PC-9 (cell line): ENCODE measurements at regions not wholly inside any gene's neighbourhood (a gene's known extent, or its start where the extent isn't known, plus 50 kb on each side); places are given as distances from the start of the nearest gene placed in this dataset.

Experiments used
- BruUV-seq: library from RNA; stranded (reverse); fragments of 400-500 nt; replicated peaks from 2 replicates; lab custom pipeline; 2021; lab: Mats Ljungman, UMichigan
- CTCF ChIA-PET: fragments of 300-600 bp; sonication (Branson Sonifier 250); formaldehyde crosslinking; loops from one replicate; lab custom pipeline; 2022; ENCODE audit warnings: antibody characterized with exemption; lab: Charles Lee
- POLR2A ChIA-PET: fragments of 300-600 bp; sonication (Branson Sonifier 250); formaldehyde crosslinking; loops from one replicate; lab custom pipeline; 2022; ENCODE audit warnings: antibody characterized with exemption; ENCODE audit not compliant: unreplicated experiment; lab: Charles Lee
- DNase-seq, 2 experiments: peaks; one replicate each; pipeline versions ENCODE4 v3.0.0 to v3.0.0-alpha.2; 2015 to 2022; ENCODE audit warnings: mixed read lengths in 1 of 2
- H2AFZ ChIP-seq: fragments of 200-600 bp; sonication (generic); 2 replicates; pipeline ENCODE4 v1.8.1; 2017; ENCODE audit warnings: antibody characterized with exemption
- H3F3A ChIP-seq: fragments of 200-600 bp; sonication (generic); 2 replicates; pipeline ENCODE4 v1.8.1; 2017; ENCODE audit warnings: antibody characterized with exemption, mild to moderate bottlenecking, low read depth; ENCODE audit not compliant: insufficient read depth
- H3K27ac ChIP-seq: fragments of 200-600 bp; sonication (generic); 2 replicates; pipeline ENCODE4 v1.6.1; 2016; ENCODE audit warnings: mixed run types
- H3K27me3 ChIP-seq: fragments of 200-600 bp; sonication (generic); 2 replicates; pipeline ENCODE4 v1.6.1; 2016; ENCODE audit warnings: low read depth, mixed run types; ENCODE audit not compliant: insufficient read depth
- H3K36me3 ChIP-seq: fragments of 200-600 bp; sonication (generic); 2 replicates; pipeline ENCODE4 v1.6.1; 2016; ENCODE audit warnings: low read depth, mixed run types
- H3K4me1 ChIP-seq: fragments of 200-600 bp; sonication (generic); replicated peaks from 2 replicates; pipeline ENCODE4 v1.6.1; 2016; ENCODE audit warnings: mixed run types; ENCODE audit not compliant: insufficient read depth
- H3K4me2 ChIP-seq: fragments of 200-600 bp; sonication (generic); 2 replicates; pipeline ENCODE4 v1.6.1; 2017; ENCODE audit warnings: mixed run types
- H3K4me3 ChIP-seq: fragments of 200-600 bp; sonication (generic); 2 replicates; pipeline ENCODE4 v1.6.1; 2016; ENCODE audit warnings: mixed run types
- H3K79me2 ChIP-seq: fragments of 200-600 bp; sonication (generic); 2 replicates; pipeline ENCODE4 v1.6.1; 2017; ENCODE audit warnings: low read depth, mixed run types
- H3K9me2 ChIP-seq: fragments of 200-600 bp; sonication (generic); 2 replicates; pipeline ENCODE4 v1.8.1; 2017; ENCODE audit warnings: mild to moderate bottlenecking; ENCODE audit not compliant: insufficient read depth
- H3K9me3 ChIP-seq: fragments of 200-600 bp; sonication (generic); 2 replicates; pipeline ENCODE4 v1.8.1; 2016; ENCODE audit warnings: low read depth; ENCODE audit not compliant: insufficient read depth
- H4K20me1 ChIP-seq: fragments of 200-600 bp; sonication (generic); 2 replicates; pipeline ENCODE4 v1.8.1; 2017; ENCODE audit not compliant: insufficient read depth
- CTCF ChIP-seq: fragments of 200-600 bp; sonication (generic); conservative IDR thresholded peaks from 2 replicates; pipeline ENCODE4 v1.6.1; 2017; ENCODE audit warnings: mixed run types, antibody characterized with exemption, mild to moderate bottlenecking, moderate library complexity
- EZH2 ChIP-seq: fragments of 200-600 bp; sonication (generic); IDR thresholded peaks from 2 replicates; pipeline ENCODE4 v1.8.0; 2017; ENCODE audit warnings: antibody characterized with exemption, low read depth
- intact Hi-C: fragments of 100-400 bp; cut with micrococcal nuclease; formaldehyde crosslinking; loops from one replicate; pipeline ENCODE4 v1.10.0; 2022; ENCODE audit not compliant: unreplicated experiment

GRCh38 chr10:128528167-128528566, 401.9 kb upstream of the MKI67 start:
- POLR2A ChIA-PET = no interaction called here

GRCh38 chr10:128528781-128529180, 402.6 kb upstream of the MKI67 start:
- BruUV-seq = no TSS peak
- no peak for DNase-seq
- Histone ChIP-seq H3K9me3 (no peaks in the 10 kb centered on the region), H4K20me1 (no peaks in the 10 kb centered on the region), H3K9me2 (no peaks in the 10 kb centered on the region), H3K4me2 (no peak overlapping the region), H3K36me3 (no peaks in the 10 kb centered on the region), H3K4me3 (no peak overlapping the region), H3K27me3 (peaks cover 48% of the 10 kb centered on the region), H3F3A (no peaks in the 10 kb centered on the region), H2AFZ (no peak overlapping the region), H3K27ac (no peak overlapping the region), H3K4me1 (no peaks in the 10 kb centered on the region), H3K79me2 (no peaks in the 10 kb centered on the region)
- ChIA-PET POLR2A (no interaction called here), CTCF (no interaction called here)
- intact Hi-C loops = no loop called here
- TF ChIP-seq CTCF = no peak
- no peak for TF ChIP-seq EZH2

More at GRCh38 chr10:128528167-128528566, 401.9 kb upstream of the MKI67 start:
- Histone ChIP-seq H3K4me1 (no peaks in the 10 kb centered on the region), H4K20me1 (no peaks in the 10 kb centered on the region), H3K4me3 (no peak overlapping the region), H3K9me2 (no peaks in the 10 kb centered on the region), H3K4me2 (no peak overlapping the region), H3K79me2 (no peaks in the 10 kb centered on the region), H3F3A (no peaks in the 10 kb centered on the region), H3K36me3 (no peaks in the 10 kb centered on the region), H2AFZ (no peak overlapping the region), H3K27ac (no peak overlapping the region), H3K9me3 (no peaks in the 10 kb centered on the region), H3K27me3 (peaks cover 43% of the 10 kb centered on the region)
- no TSS peak for BruUV-seq
- CTCF ChIA-PET = no interaction called here
- intact Hi-C loops = no loop called here
- DNase-seq = no peak
- TF ChIP-seq CTCF (no peak), EZH2 (no peak)

- intact Hi-C loops = no loop called here
- no peaks in the 10 kb centered on the region for H3K36me3 ChIP-seq
- CTCF ChIA-PET = no interaction called here
These were observed 403.0 kb upstream of the MKI67 start for GRCh38 chr10:128529225-128529624.

More at GRCh38 chr10:128529225-128529624, 403.0 kb upstream of the MKI67 start:
- Histone ChIP-seq H2AFZ (no peak overlapping the region), H3K79me2 (no peaks in the 10 kb centered on the region), H3K4me2 (no peak overlapping the region), H3K9me3 (no peaks in the 10 kb centered on the region), H3K4me1 (no peaks in the 10 kb centered on the region), H3K4me3 (no peak overlapping the region), H3K27me3 (peaks cover 49% of the 10 kb centered on the region), H4K20me1 (no peaks in the 10 kb centered on the region), H3F3A (no peaks in the 10 kb centered on the region), H3K9me2 (no peaks in the 10 kb centered on the region), H3K27ac (no peak overlapping the region)
- no TSS peak for BruUV-seq
- POLR2A ChIA-PET = no interaction called here
- DNase-seq = no peak
- TF ChIP-seq CTCF = no peak
- no peak for TF ChIP-seq EZH2
